ENCODE measurements at regions not wholly inside any gene's neighbourhood (a gene's known extent, or its start where the extent isn't known, plus 50 kb on each side); places are given as distances from the start of the nearest gene placed in this dataset.

DNA sequence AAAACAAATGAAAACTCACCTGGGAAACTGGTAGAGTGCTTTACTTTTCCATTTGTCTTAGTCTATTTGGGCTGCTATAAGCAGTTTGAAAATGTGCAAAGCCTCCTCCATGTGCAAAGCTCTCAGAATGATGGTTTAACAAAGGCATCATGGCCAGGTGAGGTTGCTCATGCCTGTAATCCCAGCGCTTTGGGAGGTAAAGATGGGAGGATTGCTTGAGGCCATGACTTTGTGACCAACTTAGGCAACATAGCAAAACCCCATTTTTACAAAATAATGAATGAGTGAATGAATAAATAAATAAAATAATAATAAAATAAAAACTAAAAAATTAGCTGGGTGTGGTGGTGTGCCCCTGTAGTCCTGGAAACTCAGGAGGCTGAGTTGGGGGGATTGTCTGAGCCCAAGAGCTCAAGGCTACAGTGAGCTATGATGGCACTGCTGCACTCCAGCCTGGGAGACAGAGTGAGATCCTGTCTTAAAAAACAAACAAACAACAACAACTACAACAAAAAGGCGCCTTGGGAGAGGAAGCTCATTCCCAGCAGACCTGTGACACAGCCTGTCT is 71.8 kb downstream of the MYCN start:
- TF ChIP-seq, protein P1, sequence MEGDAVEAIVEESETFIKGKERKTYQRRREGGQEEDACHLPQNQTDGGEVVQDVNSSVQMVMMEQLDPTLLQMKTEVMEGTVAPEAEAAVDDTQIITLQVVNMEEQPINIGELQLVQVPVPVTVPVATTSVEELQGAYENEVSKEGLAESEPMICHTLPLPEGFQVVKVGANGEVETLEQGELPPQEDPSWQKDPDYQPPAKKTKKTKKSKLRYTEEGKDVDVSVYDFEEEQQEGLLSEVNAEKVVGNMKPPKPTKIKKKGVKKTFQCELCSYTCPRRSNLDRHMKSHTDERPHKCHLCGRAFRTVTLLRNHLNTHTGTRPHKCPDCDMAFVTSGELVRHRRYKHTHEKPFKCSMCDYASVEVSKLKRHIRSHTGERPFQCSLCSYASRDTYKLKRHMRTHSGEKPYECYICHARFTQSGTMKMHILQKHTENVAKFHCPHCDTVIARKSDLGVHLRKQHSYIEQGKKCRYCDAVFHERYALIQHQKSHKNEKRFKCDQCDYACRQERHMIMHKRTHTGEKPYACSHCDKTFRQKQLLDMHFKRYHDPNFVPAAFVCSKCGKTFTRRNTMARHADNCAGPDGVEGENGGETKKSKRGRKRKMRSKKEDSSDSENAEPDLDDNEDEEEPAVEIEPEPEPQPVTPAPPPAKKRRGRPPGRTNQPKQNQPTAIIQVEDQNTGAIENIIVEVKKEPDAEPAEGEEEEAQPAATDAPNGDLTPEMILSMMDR (IDR thresholded peaks at IDR 0.05): no peak
- TF ChIP-seq POLR2AphosphoS5 (IDR thresholded peaks at IDR 0.05; ENCODE audit: low read depth, low read length) (no peak), RAD21 (IDR thresholded peaks at IDR 0.05; ENCODE audit: low read length) (no peak), YY1 (IDR thresholded peaks at IDR 0.05; ENCODE audit: low read depth) (no peak), FOXM1 (IDR thresholded peaks at IDR 0.05; ENCODE audit: low read depth) (no peak)
